KG1 (cell line): ENCODE measurements at regions not wholly inside any gene's neighbourhood (a gene's known extent, or its start where the extent isn't known, plus 50 kb on each side); places are given as distances from the start of the nearest gene placed in this dataset.
"Not testable (repeated sequence)": the region's sequence is repeated elsewhere in the genome, so short reads cannot be mapped to it uniquely, and the experiment has no call there.

Experiments used
- DNase-seq: peaks from one replicate; lab custom pipeline; 2025; lab: John Stamatoyannopoulos, UW

DNA sequence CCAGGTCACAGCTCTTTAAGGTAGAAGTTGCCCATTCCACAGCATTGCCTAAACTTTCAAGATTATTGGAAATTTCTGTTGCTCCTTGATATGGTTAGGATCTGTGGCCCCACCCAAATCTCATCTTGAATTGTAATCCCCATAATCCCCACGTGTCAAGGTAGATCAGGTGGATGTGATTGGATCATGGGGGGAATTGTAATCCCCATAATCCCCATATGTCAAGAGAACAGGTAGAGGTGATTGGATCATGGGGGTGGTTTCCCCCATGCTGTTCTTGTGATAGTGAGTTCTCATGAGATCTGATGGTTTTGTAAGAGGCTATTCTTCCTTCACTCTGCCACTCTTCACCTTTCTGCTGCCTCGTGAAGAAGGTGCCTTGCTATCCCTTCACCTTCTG is 327.4 kb upstream of the MAP3K7 start:
- DNase-seq, result no peak

DNA sequence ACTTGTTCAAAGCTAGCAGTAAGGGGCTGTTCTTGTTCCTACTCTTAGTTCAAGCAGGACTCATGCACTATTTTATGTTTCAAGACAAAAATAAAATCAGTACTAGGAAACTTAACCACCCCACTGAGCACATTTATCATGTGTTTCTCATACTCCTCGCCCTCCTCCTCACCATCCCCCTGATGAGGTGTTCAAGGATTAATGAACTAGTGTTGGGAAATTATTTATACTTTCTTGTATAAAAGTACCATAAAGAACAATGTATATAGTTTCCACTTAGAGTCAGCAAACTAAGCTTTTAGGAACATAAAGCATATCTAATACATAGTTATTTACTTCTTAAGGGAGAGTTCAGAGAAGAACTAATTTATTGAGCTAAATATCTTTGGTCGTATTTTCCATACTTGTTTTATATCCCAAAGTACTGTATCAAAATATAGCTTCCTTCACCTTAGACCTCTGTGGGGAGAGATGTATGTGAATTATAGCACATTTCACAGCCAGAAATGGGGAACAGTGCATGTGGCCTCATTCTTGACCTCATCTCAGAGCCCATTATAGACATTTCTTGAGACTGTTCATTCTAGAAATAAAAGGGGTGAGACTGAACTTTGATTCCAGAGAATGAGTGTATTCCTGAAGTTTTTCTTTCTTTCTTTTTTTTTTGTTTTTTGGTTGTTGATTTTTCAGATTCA is 326.5 kb upstream of the MAP3K7 start:
- no peak for DNase-seq

DNA sequence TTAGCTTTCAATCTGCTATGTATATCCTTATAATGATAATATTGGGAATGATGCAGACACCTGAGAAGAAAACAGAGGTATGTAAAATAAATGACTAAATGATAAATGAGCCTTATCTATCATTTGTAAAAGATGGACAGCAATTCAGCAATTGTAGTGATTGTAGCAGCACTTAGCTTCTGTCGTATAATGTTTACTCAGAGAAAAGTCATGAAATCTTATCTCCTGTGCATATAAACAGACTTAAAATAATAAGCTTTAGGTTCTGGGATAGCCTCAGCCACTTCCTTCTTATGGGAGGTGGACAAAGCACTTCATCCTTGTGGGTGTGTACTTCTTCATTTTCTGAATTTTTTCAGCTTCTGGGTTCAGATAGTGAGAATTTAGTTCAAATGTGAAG is 324.8 kb upstream of the MAP3K7 start:
- no peak for DNase-seq

DNA sequence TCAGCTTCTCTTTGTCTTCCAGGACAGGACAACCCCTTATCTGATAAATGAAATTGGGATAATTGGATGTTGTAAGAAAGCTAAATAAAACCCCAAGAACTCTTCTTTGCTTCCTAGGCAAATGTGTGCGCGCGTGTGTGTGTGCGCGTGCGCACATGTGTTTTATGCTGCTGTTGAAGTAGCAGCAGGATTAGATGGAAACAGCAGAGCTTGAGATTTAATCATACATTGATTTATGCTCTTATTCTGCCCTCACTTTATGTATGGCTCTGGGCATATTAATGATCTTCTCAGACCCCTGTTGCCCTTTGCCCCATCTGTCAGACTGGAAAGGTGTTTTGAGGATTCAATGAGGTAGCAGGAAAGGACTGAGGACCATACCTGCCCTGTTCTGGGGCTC is 324.0 kb upstream of the MAP3K7 start:
- DNase-seq, result no peak

DNA sequence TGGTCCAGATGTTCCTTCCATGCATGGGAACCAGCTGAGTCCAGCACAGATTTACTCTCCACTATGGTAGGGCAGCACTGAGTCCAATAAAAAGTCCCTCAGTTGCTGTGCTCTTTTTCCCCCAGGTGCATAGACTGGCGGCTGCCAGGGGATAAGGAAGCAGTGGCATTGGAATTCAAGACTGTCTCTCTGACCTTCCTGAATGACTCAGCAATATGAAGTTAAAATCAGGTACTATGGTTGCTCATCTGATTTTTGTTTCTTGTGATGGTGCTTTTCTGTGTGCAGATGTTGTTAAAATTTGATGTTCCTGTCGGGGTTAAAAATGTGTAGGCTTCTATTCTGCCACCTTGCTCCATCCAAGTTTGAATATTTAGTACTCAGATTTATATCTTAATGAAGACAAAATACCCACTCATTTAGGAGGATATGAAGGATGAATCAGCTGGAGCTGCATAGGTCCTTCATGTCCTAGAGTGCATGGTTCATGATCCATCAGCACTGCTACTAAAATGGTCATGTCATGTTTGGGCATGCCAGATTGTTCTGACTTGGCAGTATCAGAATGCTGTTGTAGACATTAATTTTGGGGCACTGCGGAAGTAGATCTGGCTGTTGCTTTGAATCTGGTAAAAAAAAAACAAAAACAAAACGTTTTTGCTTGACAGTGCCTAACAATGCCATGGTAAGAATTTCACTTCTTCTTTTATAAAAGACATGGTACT is 321.2 kb upstream of the MAP3K7 start:
- no peak for DNase-seq

DNA sequence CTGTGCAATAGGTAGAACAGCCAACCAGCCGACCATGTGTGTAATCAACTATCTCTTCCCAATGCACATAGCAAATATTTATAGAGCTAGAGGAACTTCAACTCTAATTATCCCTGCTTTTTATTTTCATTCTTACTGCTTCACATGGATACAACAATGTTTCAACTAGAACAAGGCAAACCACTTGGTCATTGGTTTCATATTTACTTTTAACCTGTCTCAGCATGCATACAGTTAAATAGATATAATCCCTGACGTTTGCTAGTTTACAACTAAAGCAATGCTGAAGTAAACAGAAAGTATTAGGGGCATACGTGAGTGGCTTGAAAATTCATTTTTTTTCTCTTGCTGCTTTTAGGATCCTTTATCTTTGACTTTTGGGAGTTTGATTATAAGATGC is 318.5 kb upstream of the MAP3K7 start:
- no peak for DNase-seq

DNA sequence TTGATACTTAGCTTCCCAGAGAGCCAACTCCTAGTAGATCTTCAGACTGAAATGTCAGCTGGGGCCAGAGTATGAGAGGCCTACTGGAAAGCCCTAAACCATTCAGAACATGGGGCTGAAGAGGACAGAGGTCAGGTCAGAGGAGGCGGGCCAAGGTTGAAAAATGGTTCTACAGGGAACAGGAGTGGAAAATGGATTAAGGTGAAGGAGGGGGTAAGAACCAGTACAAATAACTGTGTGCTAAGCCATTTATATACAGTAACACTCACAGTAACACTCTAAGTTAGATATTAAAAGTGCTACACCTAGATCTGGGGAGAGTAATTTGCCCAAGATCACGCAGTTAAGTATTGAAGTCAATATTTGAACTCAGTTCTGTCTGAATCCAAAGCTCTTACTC is 313.2 kb upstream of the MAP3K7 start:
- DNase-seq, result no peak

DNA sequence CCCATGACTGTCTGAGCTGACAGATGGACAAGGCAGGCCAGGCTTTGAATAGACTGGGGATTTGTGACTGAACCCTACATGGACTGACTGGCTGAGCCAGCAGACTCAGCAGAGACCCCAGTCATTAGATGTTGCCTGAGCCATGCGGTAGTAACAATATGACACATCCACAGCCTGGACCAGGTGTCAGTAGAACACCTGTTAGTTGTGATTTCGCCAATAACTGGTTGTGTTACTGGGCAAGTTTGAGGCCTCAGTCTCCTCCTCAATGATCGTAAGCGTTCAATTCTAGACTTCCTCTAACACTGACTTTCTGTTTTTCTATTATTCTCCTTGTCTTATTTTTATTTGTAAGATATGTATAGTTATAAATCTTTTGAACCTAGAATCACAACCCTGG is 311.9 kb upstream of the MAP3K7 start:
- no peak for DNase-seq

DNA sequence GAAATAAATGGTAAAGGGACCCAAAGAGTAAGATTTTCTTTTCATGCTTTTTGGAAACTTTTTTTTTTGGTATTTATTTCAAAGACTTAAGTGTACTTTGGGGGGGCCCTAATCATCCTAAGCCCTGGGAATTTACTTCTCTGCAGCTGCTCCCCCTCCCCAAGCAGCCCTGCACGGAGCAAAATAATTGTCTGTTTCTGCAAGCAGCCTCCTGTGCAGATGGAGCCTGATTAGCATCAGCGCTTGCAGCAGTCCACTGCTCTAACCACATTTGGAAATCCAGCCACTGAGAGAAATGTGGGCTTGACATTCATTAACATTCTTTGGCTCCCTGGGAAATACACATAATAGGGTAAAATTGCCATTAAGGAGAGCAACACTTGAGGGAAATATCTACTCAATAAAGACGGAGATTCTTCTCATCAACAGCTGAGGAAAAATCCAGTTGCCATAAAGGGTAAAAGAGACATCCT is 309.2 kb upstream of the MAP3K7 start:
- no peak for DNase-seq

DNA sequence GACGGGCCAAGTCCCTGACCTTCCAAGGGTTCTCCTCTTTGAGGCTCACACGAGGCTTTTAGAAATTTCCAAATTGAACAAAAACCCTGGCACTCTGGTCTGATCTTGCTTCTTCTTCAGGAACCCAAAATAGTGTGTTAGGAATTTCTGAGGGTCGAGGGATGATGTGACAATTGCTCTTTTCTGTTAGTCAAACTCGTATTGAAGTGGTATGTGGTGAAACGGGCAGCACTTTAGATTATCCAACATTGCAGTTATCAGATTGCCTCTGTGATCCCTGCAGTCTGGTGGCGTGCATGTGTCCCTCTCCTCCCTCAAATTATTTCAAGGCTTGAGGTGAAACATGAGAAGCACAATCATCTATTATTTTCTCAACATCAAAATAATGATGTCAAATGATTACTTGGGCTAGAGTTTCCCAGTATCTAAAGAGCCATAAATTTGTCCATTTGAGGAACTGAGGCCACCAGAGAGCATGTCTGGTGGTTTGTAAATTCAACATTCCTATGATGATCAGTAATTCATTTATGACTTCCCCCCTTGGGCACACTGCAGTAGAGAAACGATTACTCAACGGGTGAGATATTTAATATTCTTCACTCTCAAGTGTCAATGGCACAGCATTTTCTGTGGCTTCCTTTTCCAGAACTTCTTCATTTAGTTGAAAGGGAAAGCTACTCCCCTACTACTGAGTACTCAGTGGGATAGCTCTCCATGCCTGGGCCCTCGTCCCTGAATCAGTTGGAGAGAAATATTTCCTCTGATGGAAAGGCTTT is 308.6 kb upstream of the MAP3K7 start:
- DNase-seq, result no peak

DNA sequence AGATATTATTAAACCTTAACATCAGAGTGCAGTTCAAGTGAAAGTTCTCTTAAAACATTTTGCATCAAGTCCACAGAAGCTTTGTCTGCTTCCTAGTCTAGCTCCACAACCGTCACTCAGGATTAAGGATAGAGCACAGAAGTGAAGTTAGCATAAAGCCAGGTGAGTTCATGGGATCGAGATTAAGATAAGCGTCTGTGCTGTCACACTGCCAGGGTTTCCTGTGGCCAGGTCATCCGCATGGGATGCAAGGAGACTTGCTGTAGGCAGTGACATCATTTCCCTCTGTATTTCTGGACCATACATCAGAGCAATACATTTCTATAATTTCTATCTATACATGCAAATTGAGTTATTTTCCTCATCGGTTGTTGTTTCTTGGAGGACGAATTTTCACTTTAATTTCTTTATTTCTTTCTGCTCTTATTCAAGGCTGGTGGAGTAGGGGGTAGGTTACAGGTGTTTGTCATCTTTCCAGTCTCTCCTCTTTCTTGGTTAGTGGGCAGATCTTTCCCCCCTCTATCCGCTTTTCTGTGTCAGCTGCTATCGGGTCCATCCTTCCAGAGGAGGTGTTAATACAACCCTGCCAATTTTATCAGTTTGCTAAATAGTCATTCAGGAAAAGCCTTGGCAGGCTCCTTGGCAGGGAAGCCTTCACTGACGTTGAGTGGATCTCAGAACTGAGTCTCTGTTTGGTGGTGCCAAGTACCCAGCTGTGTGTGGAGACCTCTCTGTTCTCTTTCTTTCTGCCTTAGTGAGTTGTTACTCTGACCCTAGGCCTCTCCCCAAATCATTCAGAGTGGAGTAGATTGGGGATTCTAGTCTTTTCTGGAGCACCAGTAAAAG is 307.6 kb upstream of the MAP3K7 start:
- no peak for DNase-seq

DNA sequence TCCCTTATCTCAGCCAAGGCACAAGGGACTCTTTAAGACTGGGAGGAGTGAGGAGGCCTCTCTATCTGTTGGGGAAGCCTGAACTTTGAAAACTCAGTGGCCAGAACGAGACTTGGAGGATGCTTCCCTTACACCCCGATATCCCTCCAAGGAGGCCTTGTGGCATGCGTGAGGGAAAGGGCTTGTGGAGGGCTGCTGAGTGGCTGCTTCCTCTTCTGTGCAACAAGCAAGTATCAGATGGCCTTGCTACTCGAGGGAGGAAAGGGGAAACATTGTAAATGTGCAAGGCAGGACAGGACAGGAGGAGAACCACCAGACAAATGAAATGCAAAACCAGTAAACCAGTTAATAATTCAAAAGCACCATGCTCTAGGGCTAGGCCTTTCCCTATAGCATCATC is 306.5 kb upstream of the MAP3K7 start:
- DNase-seq, result no peak

DNA sequence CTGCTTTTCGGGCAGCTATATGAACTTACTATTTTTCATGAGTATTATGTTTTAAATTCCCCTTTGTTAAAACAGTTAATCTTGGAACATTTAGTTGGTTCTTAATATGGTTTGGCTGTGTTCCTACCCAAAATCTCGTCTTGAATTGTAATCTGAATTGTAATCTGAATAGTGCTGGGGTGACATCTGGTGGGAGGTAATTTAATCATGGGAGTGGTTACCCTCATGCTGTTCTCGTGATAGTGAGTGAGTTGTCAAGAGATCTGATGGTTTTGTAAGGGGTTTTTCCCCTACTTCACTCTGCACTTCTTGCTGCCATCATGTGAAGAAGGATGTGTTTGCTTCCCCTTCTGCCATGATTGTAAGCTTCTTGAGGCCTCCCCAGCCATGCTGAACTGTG is 305.4 kb upstream of the MAP3K7 start:
- no peak for DNase-seq

DNA sequence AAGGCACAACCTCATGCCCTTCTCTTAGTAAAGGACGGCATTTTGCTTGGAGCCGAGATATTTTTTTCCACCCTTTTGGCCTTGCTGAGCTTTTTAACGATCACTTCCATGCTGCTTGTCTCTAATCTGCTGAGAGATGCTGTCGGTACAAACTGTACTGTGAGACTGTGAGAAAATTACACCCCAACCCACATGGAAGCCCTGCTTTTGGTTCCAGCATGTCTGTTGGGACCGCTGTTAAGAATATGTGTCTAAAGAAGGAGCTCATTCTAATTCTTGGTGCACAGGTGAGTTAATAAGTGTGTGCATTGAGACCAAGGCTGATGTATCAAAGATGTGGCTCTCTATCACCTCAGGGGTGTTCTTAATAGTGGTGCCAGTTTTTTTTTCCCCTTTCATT is 304.5 kb upstream of the MAP3K7 start:
- DNase-seq, result no peak

DNA sequence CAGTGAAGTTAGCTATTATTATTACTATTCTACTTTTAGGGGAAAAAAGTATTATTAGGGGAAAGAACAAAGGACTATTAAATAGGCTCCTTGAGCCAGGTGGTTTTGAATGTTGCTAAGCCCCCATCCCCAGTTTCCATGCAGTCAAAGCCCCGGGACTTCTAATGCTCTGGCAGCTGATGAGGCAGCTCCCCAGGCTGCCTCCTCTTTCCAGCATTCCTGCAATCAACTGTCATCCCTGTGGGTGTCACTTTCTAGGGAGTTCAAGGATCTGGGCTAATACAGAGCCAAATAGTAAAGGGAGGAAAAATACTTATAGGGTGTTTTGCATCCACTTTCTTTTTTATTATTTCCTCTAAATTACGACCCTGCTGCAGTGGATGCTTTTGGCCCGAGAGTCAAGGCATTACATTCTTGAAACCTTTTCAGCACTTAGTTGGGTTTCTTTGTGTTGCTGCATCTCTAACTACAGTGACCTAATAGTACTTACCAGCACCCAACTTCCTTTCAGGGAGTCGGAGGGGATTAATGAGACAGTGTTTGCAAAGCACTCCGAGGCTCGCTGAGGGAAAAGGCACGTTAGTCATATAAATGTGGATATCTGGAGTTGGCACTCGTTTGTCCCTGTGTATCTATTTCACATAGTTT is 303.9 kb upstream of the MAP3K7 start:
- no peak for DNase-seq

DNA sequence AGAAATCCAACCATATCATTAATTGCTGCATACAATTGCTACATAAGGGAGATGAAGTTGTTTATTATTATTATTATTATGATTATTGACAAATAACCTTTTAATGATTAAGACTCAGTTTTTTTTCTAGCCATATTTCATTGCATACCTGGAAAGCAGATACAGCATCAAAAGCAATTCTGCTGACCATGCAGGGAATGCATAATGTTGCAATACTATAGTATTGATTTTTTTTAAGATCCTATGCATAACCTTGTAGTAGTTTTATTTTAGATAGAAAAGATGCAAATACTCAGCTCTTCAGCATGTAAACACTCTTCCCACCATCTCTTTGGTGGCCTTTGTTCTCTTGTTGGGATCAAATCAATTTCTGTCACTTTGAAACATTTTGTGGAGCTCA is 300.9 kb upstream of the MAP3K7 start:
- DNase-seq, result no peak

DNA sequence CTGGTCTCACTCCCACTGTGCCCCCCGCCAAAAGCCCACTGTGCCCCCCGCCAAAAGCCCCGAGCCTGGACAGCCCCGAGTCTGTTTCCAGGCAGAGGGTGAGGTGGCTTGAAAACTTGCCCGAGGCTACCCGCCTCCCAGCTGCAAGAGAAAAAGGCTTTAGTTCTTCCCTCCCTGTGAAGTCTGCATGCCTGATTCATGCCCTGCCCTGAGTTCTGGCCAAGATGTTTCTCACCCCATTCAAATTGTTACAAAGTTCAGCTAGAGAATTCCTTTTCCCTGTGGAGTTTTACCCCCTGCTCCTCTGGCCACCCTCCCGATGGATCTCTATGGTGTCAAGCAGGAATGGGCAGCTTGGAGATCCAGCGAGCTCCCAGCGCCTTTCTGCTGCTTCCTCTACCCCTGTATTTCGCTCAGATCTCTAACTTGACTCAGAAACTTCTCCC is 298.8 kb upstream of the MAP3K7 start:
- no peak for DNase-seq

DNA sequence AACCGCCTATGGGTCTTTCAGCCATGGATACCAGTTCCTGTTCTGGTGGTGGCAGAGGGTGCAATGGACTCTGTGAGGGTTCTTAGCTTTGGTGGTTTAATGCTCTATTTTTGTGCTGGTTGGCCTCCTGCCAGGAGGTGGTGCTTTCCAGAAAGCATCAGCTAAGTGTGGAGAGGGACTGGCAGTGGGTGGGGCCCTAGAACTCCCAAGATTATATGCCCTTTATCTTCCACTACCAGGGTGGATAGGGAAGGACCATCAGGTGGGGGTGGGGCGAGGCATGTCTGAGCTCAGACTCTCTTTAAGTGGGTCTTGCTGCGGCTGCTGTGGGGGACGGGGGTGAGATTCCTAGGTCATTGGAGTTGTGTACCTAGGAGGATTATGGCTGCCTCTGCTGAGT is 298.3 kb upstream of the MAP3K7 start:
- not testable (repeated sequence) for DNase-seq

DNA sequence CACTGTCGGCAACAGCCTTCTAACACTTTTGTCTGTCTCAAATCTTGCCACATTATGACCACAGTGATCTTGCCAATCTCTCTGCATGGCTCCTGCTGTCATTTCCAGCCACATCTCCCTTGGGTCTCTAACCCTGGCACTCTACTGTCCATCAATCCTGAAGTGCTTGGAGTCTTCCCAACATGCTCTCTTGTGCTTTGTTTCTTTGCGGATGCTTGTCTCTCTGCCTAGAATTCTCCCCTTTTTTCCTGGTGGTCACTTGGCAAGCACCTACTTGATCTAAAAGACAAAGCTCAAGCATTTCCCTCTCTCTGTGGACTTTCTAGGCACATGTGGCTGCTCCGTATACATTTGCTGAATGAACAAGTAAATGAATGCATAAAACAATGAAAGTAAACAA is 290.7 kb upstream of the MAP3K7 start:
- DNase-seq, result no peak

DNA sequence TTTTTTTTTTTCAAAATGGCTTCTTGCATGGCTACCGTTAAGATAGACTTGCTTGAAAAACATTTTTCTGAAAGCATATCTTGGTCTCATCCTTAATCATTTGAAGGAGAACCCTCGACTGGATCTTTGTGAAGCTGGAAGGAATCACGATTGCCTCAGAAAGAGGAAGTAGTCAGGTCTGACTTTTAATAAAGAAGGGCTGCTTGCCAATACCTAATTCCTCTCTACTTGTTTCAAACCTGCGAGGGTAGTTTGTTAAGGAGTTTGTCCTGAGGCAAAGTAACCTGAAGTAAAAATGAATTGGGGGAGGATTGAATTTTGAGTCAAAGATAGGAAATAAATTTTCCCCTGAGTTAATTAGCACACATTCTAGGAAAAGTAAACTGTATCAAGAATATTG is 288.1 kb upstream of the MAP3K7 start:
- DNase-seq, result no peak

DNA sequence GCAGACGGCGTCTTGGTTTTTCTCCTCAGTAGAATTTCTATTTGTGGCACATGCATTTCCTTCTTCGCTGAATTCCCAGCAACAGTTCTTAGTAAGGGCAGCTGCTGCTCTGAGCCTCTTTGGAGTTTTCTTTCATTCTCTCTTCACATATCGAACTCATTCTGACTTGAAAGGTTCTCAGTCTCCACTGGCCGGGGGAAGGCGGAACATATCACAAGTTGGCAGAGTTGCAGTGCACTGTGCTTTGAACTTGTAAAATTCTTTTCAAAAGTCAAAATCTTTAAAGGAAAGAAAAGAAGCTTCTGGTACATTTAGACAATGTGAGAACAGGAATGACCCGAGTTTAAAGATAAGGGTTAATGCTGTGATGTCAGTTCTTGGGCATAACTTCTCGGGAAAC is 286.1 kb upstream of the MAP3K7 start:
- no peak for DNase-seq

DNA sequence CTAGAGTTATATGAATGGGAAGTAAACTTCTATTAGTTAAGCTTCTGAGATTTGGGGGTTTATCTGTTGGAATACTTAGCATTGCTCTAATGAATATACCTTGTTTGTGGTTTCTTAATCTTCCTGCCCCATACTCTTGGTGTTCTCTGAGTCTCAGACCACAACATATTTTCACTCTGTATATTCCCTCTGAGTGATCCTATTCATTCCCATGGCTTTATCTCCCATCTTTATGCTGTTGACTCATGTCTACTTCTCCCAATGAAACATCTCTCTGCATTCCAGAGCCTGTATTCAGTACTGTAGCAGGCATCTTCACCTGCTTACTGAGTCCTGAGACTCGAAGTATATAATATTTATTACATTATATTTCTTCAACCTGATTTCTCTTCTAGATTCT is 283.7 kb upstream of the MAP3K7 start:
- DNase-seq, result no peak
